ENCODE measurements at regions not wholly inside any gene's neighbourhood (a gene's known extent, or its start where the extent isn't known, plus 50 kb on each side); places are given as distances from the start of the nearest gene placed in this dataset.

DNA sequence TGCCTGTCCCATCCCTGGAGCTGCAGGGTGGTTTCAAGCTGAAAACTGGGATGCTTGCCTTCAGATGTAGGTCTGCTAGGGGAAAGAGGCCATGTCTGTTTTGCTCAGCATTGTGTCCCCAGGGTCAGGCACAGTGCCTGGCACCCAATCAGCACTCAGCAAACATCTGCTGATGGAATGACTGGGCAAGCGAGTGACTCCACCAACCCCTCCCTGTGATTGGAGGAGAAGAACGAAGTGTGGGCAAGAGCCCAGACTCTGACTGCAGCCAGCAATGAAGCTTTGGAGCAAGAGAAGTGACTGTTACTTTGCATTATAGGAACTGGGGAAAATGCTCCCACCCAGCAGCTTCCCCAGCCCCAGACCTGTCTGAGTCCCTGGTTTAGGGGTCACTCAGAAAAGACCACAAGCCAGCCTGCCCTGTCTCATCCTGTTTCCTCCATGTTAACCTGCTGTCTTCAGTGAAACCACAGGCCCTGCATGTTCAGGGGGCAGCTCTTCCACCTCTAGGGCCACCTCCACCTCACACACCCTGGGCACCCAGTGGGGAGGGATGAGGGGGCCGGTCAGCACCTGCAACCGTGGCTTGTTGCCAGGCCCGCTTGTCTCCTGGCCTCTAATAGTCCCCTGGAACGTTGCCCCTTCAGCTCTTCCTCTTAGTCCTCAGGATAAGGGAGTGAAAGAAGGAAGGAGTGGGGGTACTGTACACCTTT lies 147.4 kb downstream of the TRIM29 start:
- POLR2A ChIA-PET, result no interaction called here
- TF ChIP-seq CTCF (IDR thresholded peaks at IDR 0.05; ENCODE audit: low read depth, low read length), result no peak
- CTCF ChIA-PET, result no interaction called here
- Histone ChIP-seq H3K9me3 (ENCODE audit: control insufficient read depth, insufficient read depth, low read length) (no peaks in the 10 kb centered on the region), H3K27me3 (ENCODE audit: control insufficient read depth, insufficient read depth, low read length) (peaks cover 21% of the 10 kb centered on the region), H3K27ac (ENCODE audit: low read depth, low read length) (no peak overlapping the region), H3K4me3 (ENCODE audit: low read depth, low read length) (no peak overlapping the region)
- DNase-seq (ENCODE audit: low read depth, low spot score), result no peak

DNA sequence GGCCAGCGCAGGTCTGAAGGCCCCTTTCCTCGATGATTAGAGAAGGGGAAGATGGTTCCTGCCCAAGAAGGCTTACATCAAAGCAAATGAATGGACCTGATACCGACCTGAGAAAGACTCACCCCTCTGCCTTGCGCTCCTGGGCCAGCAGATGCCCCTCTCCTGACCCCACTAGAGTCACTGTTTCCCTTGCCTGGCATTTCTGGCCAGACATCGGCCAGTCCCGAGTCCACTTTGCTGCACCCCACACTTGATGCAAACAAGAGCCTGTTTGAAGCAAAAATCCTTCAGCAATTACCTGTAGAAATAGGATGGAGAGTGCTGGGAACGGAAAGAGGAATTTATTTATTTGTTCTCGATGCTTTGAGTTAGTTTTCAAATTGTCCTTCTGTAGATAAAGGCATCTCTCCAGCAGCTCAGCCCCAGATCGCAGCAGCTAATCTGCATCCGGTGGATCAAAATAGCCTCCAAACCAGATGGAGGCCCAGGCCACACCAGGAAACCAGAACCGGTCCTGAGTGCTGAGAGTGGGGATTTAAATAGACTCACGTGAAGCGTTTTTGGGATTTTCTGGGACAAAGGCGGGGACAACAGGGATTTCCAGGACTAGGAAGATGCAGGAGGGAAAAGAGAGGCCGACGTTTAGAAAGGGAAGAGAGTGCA lies 148.6 kb downstream of the TRIM29 start:
- H3K27me3 ChIP-seq (ENCODE audit: control insufficient read depth, insufficient read depth, low read length), result peaks cover 21% of the 10 kb centered on the region
- H3K9me3 ChIP-seq (ENCODE audit: control insufficient read depth, insufficient read depth, low read length), result no peaks in the 10 kb centered on the region
- no peak overlapping the region for H3K27ac ChIP-seq (ENCODE audit: low read depth, low read length)
- H3K4me3 ChIP-seq (ENCODE audit: low read depth, low read length), result no peak overlapping the region
- POLR2A ChIA-PET, result no interaction called here
- no peak for TF ChIP-seq CTCF (IDR thresholded peaks at IDR 0.05; ENCODE audit: low read depth, low read length)
- DNase-seq (ENCODE audit: low read depth, low spot score), result no peak
- CTCF ChIA-PET, result no interaction called here

DNA sequence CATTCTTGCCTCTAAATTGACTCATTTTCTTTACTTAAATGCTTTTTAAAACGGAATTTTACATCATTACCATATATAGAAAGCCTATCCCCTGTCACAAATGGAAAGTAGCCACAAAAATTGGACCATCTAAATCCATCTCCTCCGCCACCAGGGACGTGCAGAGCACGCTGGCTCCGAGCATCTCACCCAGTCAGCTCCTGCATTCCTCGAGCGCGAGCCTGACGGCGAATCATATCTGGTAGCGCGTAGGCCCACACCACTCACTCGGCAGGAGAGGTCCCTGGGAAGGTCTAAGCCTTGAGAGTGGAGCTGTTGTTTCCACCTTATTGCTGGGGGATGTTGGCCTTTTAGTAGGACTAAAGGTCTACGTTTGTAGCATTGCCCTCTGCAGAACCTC lies 152.4 kb downstream of the TRIM29 start:
- ChIA-PET CTCF (no interaction called here), POLR2A (no interaction called here)
- Histone ChIP-seq H3K4me3 (ENCODE audit: low read depth, low read length) (no peak overlapping the region), H3K9me3 (ENCODE audit: control insufficient read depth, insufficient read depth, low read length) (no peaks in the 10 kb centered on the region), H3K27me3 (ENCODE audit: control insufficient read depth, insufficient read depth, low read length) (peaks cover 19% of the 10 kb centered on the region), H3K27ac (ENCODE audit: low read depth, low read length) (no peak overlapping the region)
- no peak for DNase-seq (ENCODE audit: low read depth, low spot score)
- no peak for TF ChIP-seq CTCF (IDR thresholded peaks at IDR 0.05; ENCODE audit: low read depth, low read length)

DNA sequence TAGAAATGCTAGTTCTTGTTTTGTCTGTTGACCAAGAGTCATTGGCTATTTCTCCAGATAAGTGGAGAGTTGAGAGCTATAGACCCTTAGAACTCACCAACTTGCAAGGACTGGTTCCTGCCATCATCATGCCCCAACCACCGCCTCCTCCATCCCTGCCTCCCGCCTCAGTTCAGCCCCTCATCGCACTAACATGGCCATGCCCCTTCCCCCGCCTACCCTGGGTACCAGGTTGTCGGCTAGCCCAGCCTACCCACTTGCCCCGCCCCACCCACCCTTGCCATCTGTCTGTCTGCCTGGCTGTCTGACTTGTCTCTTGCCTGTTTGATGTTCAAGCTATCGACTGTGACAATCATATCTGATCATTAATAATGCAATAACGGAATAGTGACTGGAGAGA lies 154.1 kb downstream of the TRIM29 start:
- Histone ChIP-seq H3K27me3 (ENCODE audit: control insufficient read depth, insufficient read depth, low read length) (peaks cover 16% of the 10 kb centered on the region), H3K27ac (ENCODE audit: low read depth, low read length) (no peak overlapping the region), H3K9me3 (ENCODE audit: control insufficient read depth, insufficient read depth, low read length) (no peaks in the 10 kb centered on the region), H3K4me3 (ENCODE audit: low read depth, low read length) (no peak overlapping the region)
- ChIA-PET CTCF (no interaction called here), POLR2A (no interaction called here)
- no peak for DNase-seq (ENCODE audit: low read depth, low spot score)
- TF ChIP-seq CTCF (IDR thresholded peaks at IDR 0.05; ENCODE audit: low read depth, low read length), result no peak

DNA sequence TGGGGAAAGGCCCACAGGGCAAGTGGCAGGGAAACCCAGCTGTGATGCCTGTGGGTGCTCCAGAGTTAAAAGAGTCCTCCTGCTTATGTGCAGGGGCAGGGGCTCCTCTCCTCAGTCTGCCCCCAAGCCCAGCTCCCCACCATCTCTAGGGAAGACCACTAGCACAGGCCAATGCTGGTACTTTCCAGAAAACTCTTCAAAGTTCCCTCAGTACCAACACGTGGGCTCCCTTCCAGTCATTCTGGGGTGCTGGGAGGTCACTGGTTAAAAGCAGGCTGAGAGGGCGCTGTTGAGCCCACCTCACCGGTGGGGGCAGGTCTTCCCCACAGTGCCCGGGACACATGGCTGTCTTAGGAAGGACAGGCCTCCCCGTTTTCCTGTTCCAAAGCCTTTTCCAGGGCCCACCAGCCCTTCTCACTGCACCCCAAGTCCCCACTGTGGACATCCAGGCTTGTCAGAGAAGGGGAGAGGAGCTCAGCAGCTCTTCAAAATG lies 154.6 kb downstream of the TRIM29 start:
- CTCF ChIA-PET, result no interaction called here
- Histone ChIP-seq H3K4me3 (ENCODE audit: low read depth, low read length) (no peak overlapping the region), H3K9me3 (ENCODE audit: control insufficient read depth, insufficient read depth, low read length) (no peaks in the 10 kb centered on the region), H3K27me3 (ENCODE audit: control insufficient read depth, insufficient read depth, low read length) (peaks cover 15% of the 10 kb centered on the region), H3K27ac (ENCODE audit: low read depth, low read length) (no peak overlapping the region)
- TF ChIP-seq CTCF (IDR thresholded peaks at IDR 0.05; ENCODE audit: low read depth, low read length), result no peak
- POLR2A ChIA-PET, result no interaction called here
- DNase-seq (ENCODE audit: low read depth, low spot score), result no peak
